HepG2 (cell line): ENCODE measurements at regions not wholly inside any gene's neighbourhood (a gene's known extent, or its start where the extent isn't known, plus 50 kb on each side); places are given as distances from the start of the nearest gene placed in this dataset.
A peak's percentile ranks its signal among the peaks of the same experiment; 100 is the strongest.

Experiments
- ASH2L ChIP-seq: fragments of 300-600, 200-600 bp; sonication (generic); IDR thresholded peaks from 2 replicates; pipeline ENCODE4 v1.7.0; 2017; ENCODE audit warnings: low read depth, mild to moderate bottlenecking, moderate library complexity, mixed read lengths, low read length; ENCODE audit not compliant: insufficient read length
- CBFB ChIP-seq: sonication (generic); formaldehyde crosslinking; IDR thresholded peaks from 2 replicates; pipeline ENCODE4 v1.4.0; 2020; ENCODE audit warnings: missing genetic modification reagents
- CENPX ChIP-seq: sonication (generic); formaldehyde crosslinking; IDR thresholded peaks from 2 replicates; pipeline ENCODE4 v1.9.0; 2021; ENCODE audit warnings: mild to moderate bottlenecking, missing genetic modification reagents, moderate library complexity
- ERF ChIP-seq: IDR thresholded peaks from 2 replicates; pipeline ENCODE4 v1.6.1; 2018; ENCODE audit warnings: missing biosample characterization, missing genetic modification reagents
- EZH2 ChIP-seq: conservative IDR thresholded peaks from 2 replicates; pipeline ENCODE4 v1.6.1; 2012; ENCODE audit warnings: mild to moderate bottlenecking, low read depth, low read length, moderate library complexity
- HOXA3 ChIP-seq: sonication (generic); formaldehyde crosslinking; IDR thresholded peaks from 2 replicates; pipeline ENCODE4 v1.5.0; 2020; ENCODE audit warnings: missing genetic modification reagents
- KAT8 ChIP-seq: IDR thresholded peaks from 2 replicates; pipeline ENCODE4 v1.6.1; 2016; ENCODE audit warnings: missing genetic modification reagents, missing compliant biosample characterization
- KDM2A ChIP-seq: sonication (generic); formaldehyde crosslinking; IDR thresholded peaks from 2 replicates; pipeline ENCODE4 v1.4.0; 2020; ENCODE audit warnings: low read depth, missing genetic modification reagents, borderline replicate concordance
- ONECUT2 ChIP-seq: sonication (generic); formaldehyde crosslinking; IDR thresholded peaks from 2 replicates; pipeline ENCODE4 v1.4.0; 2020; ENCODE audit warnings: missing genetic modification reagents
- PHF20 ChIP-seq: sonication (generic); formaldehyde crosslinking; IDR thresholded peaks from 2 replicates; pipeline ENCODE4 v1.5.0; 2020; ENCODE audit warnings: mild to moderate bottlenecking, missing genetic modification reagents
- RXRA ChIP-seq: sonication (generic); formaldehyde crosslinking; IDR thresholded peaks from 2 replicates; pipeline ENCODE4 v1.5.1; 2020; ENCODE audit warnings: missing genetic modification reagents
- RXRB ChIP-seq: IDR thresholded peaks from 2 replicates; pipeline ENCODE4 v1.6.1; 2016; ENCODE audit warnings: borderline replicate concordance, missing genetic modification reagents, missing compliant biosample characterization
- SIX1 ChIP-seq: sonication (generic); formaldehyde crosslinking; IDR thresholded peaks from 2 replicates; pipeline ENCODE4 v1.4.0; 2020; ENCODE audit warnings: missing genetic modification reagents, borderline replicate concordance
- SMC3 ChIP-seq: IDR thresholded peaks from 2 replicates; pipeline ENCODE4 v1.6.1; 2011; ENCODE audit warnings: low read length, improper control_type of control experiment
- TRIM24 ChIP-seq: sonication (generic); formaldehyde crosslinking; IDR thresholded peaks from 2 replicates; pipeline ENCODE4 v1.8.0; 2022; ENCODE audit warnings: mild to moderate bottlenecking, missing genetic modification reagents
- ZNF253 ChIP-seq: sonication (generic); formaldehyde crosslinking; IDR thresholded peaks from 2 replicates; pipeline ENCODE4 v1.8.0; 2022; ENCODE audit warnings: mild to moderate bottlenecking, missing genetic modification reagents, borderline replicate concordance
- ZNF30 ChIP-seq: sonication (generic); formaldehyde crosslinking; IDR thresholded peaks from 2 replicates; pipeline ENCODE4 v1.5.0; 2020; ENCODE audit warnings: mild to moderate bottlenecking, missing genetic modification reagents
- ZNF563 ChIP-seq: sonication (generic); formaldehyde crosslinking; IDR thresholded peaks from 2 replicates; pipeline ENCODE4 v1.8.0; 2022; ENCODE audit warnings: mild to moderate bottlenecking, moderate library complexity, missing genetic modification reagents
- ZNF589 ChIP-seq: sonication (generic); formaldehyde crosslinking; conservative IDR thresholded peaks from 2 replicates; pipeline ENCODE4 v1.8.0; 2022; ENCODE audit warnings: mild to moderate bottlenecking, moderate library complexity, missing genetic modification reagents
- TF ChIP-seq, protein P1 (sequence below): IDR thresholded peaks from 2 replicates; pipeline ENCODE4 v1.6.1; 2018; ENCODE audit warnings: missing genetic modification reagents
- TF ChIP-seq, protein P2 (sequence below): IDR thresholded peaks from 2 replicates; pipeline ENCODE4 v1.6.1; 2016; ENCODE audit warnings: low read depth, borderline replicate concordance
- TF ChIP-seq, protein P3 (sequence below): sonication (generic); formaldehyde crosslinking; conservative IDR thresholded peaks from 2 replicates; pipeline ENCODE4 v1.4.0; 2020; ENCODE audit warnings: mild to moderate bottlenecking, missing genetic modification reagents, moderate library complexity

DNA sequence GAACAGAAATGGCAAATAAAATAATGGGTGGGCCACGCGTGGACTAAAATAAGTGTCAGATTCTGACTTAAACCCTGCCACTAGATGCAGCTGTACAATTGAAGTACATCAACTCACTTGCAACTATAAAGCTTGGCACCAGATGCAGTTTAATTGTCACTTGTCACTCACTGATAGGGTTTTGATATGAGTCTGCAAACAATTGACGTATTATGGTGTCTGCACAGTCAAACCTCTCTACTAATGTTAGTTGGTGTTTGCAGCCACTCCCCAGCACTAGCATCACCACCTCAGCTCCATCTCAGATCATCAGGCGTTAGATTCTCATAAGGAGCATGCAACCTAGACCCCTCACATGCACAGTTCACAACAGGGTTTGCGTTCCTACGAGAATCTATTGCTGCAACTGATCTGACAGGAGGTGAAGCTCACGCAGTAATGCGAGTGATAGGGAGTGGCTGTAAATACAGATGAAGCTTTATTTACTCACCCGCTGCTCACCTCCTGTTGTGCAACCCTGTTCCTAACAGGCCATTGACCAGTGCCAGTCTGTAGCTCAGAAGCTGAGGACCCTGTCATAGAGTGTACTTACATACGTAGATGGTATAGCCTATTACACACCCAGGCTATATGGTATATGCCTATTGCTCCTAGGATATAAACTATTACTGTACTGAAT lies 72.1 kb upstream of the SEMA6A start (continued):
- TF ChIP-seq HOXA3 (CRISPR knock-in tag) (peak; percentile 73; the same call in 1 of the 2 replicates), CENPX (CRISPR knock-in tag) (no peak), SMC3 (peak; percentile 11; the same call in 1 of the 2 replicates), ERF (CRISPR knock-in tag) (peak; percentile 91), ASH2L (no peak), RXRA (peak; percentile 74; the same call in 1 of the 2 replicates), TRIM24 (CRISPR knock-in tag) (peak; percentile 90), KAT8 (peak; percentile 60), CBFB (CRISPR knock-in tag) (no peak), ZNF30 (no peak), ZNF563 (peak; percentile 53; the same call in 1 of the 2 replicates), KDM2A (CRISPR knock-in tag) (peak; percentile 64), ONECUT2 (CRISPR knock-in tag) (0 out of 2 replicates have a peak, but pooled peaks have one; percentile 40), RXRB (CRISPR knock-in tag) (peak; percentile 92), ZNF589 (CRISPR knock-in tag) (0 out of 2 replicates have a peak, but pooled peaks have one; percentile 48), PHF20 (CRISPR knock-in tag) (no peak), ZNF253 (CRISPR knock-in tag) (no peak), EZH2 (no peak), SIX1 (CRISPR knock-in tag) (peak; percentile 35; the same call in 1 of the 2 replicates)
- TF ChIP-seq, protein P1, sequence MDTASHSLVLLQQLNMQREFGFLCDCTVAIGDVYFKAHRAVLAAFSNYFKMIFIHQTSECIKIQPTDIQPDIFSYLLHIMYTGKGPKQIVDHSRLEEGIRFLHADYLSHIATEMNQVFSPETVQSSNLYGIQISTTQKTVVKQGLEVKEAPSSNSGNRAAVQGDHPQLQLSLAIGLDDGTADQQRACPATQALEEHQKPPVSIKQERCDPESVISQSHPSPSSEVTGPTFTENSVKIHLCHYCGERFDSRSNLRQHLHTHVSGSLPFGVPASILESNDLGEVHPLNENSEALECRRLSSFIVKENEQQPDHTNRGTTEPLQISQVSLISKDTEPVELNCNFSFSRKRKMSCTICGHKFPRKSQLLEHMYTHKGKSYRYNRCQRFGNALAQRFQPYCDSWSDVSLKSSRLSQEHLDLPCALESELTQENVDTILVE, result peak; percentile 78; the same call in 1 of the 2 replicates
- TF ChIP-seq, protein P2, sequence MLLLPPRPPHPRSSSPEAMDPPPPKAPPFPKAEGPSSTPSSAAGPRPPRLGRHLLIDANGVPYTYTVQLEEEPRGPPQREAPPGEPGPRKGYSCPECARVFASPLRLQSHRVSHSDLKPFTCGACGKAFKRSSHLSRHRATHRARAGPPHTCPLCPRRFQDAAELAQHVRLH, result peak; percentile 55; the same call in 1 of the 2 replicates
- TF ChIP-seq, protein P3, sequence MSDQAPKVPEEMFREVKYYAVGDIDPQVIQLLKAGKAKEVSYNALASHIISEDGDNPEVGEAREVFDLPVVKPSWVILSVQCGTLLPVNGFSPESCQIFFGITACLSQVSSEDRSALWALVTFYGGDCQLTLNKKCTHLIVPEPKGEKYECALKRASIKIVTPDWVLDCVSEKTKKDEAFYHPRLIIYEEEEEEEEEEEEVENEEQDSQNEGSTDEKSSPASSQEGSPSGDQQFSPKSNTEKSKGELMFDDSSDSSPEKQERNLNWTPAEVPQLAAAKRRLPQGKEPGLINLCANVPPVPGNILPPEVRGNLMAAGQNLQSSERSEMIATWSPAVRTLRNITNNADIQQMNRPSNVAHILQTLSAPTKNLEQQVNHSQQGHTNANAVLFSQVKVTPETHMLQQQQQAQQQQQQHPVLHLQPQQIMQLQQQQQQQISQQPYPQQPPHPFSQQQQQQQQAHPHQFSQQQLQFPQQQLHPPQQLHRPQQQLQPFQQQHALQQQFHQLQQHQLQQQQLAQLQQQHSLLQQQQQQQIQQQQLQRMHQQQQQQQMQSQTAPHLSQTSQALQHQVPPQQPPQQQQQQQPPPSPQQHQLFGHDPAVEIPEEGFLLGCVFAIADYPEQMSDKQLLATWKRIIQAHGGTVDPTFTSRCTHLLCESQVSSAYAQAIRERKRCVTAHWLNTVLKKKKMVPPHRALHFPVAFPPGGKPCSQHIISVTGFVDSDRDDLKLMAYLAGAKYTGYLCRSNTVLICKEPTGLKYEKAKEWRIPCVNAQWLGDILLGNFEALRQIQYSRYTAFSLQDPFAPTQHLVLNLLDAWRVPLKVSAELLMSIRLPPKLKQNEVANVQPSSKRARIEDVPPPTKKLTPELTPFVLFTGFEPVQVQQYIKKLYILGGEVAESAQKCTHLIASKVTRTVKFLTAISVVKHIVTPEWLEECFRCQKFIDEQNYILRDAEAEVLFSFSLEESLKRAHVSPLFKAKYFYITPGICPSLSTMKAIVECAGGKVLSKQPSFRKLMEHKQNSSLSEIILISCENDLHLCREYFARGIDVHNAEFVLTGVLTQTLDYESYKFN (CRISPR knock-in tag), result peak; percentile 78
